GM12872 (cell line): ENCODE measurements at regions not wholly inside any gene's neighbourhood (a gene's known extent, or its start where the extent isn't known, plus 50 kb on each side); places are given as distances from the start of the nearest gene placed in this dataset.

Experiments used
- TF ChIP-seq, protein P1 (sequence below): IDR thresholded peaks from 3 replicates; pipeline ENCODE4 v1.5.1; 2011; ENCODE audit warnings: low read depth, mild to moderate bottlenecking, low read length, moderate library complexity; ENCODE audit not compliant: insufficient read depth

DNA sequence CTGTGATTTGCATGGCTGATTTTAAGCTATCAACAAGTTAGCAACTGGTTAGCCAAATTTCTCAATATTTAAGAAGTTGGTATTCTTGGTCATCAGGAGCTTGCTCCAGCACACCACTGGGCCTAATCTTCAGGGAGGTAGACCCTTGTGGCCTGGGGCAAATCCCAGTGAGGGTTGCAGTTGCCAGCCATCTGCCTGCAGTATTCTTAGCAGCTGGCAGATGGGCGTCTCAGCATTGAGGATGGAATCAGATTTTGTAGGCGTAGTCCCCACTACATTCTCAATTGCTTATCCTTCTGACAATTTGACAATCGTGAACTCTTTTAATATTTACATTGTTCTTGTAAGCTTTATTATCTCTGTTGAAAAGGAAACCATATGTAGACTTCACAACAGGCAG, 1266.2 kb downstream of the SLITRK5 start:
- TF ChIP-seq, protein P1, sequence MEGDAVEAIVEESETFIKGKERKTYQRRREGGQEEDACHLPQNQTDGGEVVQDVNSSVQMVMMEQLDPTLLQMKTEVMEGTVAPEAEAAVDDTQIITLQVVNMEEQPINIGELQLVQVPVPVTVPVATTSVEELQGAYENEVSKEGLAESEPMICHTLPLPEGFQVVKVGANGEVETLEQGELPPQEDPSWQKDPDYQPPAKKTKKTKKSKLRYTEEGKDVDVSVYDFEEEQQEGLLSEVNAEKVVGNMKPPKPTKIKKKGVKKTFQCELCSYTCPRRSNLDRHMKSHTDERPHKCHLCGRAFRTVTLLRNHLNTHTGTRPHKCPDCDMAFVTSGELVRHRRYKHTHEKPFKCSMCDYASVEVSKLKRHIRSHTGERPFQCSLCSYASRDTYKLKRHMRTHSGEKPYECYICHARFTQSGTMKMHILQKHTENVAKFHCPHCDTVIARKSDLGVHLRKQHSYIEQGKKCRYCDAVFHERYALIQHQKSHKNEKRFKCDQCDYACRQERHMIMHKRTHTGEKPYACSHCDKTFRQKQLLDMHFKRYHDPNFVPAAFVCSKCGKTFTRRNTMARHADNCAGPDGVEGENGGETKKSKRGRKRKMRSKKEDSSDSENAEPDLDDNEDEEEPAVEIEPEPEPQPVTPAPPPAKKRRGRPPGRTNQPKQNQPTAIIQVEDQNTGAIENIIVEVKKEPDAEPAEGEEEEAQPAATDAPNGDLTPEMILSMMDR: no peak

DNA sequence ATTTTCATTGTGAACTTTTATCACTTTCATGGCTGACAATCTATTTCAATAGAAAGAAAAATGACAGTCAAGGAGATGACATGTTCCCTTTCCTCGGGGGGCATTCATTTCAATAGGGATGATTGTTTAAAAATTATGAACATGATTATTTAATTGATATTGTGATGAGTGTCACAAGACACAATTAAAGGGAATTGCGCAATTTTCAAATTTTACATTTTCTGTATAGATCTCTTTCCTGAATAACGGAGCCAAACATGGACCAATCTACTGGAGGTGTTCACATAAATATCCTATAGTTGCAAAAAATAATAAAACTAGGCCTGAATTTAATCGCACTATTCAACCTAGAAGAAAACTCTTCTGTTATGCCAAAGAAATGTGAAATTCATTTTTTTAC, 1274.6 kb downstream of the SLITRK5 start:
- TF ChIP-seq, protein P1: no peak

DNA sequence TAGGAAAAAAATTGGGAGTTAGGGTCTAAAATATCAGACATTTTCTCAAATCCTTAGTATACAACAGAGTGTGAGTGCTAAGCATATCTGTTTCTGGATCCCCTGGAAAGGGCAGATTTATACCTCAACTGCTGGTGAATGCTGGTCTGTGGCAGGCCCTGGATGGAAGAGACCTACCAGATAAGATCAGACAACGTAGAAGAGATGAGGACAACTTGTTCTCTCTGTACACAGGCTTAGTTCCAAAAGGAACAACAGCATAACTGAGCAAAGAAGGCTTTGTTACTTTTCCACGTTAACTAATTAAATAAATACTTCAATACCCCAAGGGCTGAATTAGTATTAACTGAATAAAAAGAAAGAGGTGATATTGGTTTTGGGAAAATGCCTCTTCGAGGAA, 1277.3 kb downstream of the SLITRK5 start:
- TF ChIP-seq, protein P1: no peak

DNA sequence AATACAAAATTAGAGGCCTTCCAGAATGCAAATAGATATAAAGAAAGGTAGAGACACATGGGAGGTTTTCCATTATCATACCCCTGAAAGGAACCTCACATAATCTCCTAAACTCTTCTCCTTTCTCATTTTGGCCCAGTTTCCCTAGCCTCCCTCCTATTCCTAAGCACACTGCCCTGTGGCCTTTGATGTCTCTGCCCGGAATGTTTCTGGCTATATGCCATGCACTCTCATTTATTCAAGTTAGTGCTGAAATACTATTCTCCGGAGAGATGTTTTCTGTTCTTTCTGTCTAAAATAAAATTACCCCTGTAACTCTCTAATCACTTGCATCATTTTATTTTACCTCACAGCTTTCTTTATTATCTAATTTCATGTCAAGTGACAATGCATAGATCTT, 1287.7 kb downstream of the SLITRK5 start:
- TF ChIP-seq, protein P1: no peak

DNA sequence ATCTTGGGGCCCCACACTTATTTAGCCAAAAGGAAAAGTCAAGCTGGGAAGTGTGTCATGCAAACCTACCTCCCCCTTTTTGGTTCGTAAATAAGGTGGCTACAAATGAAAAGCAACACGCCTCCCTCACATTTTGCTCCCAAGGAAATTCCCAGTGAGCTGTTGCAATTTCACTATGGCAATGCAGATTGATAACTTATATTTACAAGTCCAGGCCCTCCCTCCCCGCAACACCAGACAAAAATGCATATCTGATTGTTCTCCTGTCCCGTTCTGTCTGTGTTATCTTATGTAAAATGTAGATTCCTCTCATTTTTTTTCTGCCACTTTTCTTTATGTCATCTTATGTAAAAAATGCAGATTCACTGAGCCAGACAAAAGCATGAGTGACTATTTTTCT, 1305.3 kb downstream of the SLITRK5 start:
- TF ChIP-seq, protein P1: no peak

DNA sequence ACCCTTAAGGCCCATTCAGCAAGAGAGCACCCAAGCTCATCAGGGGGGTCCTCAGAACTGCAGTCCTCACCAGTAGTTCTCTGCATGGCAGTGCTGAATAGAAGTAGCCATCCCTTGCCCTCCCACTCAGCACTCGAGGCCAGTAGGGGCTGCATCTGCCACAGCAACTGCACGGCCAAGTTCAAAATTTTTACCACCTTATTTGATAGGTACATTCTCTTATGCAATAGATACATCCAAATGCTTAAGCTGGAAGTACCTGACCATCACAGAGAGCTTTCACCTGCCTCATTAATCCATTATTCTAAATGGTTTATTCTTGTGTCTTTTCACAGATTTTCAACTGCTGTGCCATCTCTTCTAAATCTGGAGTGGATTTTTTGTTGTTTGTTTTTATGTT, 1307.4 kb downstream of the SLITRK5 start:
- TF ChIP-seq, protein P1: no peak

DNA sequence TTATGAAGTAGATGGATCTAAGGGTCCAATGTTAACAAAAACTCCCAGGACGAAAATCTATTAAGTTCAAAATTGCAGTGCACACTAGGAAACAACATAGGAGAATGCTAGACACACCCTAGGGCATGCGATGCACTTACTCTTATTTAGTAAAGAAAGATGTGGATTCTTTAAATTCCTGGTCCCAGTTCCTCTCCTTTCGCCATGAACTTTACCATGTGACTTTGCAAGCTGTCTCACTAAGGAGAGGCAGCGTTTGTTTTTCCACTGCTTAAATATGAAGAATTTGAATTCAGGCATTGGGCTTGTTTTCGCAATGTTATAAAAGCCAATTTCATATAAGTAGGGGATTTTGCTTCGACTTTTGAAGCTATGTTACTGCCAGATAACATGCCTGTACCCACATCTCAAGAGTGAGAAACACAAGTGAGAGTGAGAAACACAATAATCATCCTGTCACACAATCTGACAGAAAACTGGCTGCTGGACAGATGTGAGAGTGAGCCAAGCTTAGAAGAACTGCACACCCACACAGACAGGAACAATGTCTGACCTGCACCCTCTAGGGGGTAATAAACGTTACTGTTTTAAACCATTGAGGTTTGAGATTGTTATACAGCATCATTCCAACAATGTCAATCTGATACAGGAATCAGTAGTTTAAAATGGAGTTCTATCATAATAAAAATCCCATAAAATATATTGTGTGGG, 1308.4 kb downstream of the SLITRK5 start:
- TF ChIP-seq, protein P1: no peak

DNA sequence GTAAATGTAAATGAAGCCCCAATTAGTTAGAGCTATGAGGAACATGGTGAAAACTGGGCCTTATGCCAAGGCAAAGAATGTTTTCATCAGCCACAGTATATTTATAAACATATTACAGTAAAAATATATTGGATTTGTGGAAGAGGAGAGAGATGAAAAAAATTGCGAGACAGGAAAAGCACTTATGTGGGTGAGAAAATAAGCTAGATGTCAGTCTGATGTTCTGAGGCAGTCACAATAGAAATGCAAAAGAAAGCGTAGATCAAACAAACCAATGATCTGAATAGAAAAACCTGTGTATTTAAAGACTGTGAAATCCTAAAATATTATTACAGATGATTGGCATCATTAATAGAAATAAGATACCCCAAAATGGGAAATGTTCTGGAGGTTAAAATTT, 1332.5 kb downstream of the SLITRK5 start:
- TF ChIP-seq, protein P1: no peak
